Astrocyte of the spinal cord (primary cell): ENCODE measurements at regions not wholly inside any gene's neighbourhood (a gene's known extent, or its start where the extent isn't known, plus 50 kb on each side); places are given as distances from the start of the nearest gene placed in this dataset.

Source experiments
- DNase-seq: peaks from one replicate; pipeline ENCODE4 v3.0.0; 2011; ENCODE audit warnings: low read depth, low spot score
- H3K4me3 ChIP-seq: 2 replicates; pipeline ENCODE4 v1.5.1; 2011; ENCODE audit warnings: low read depth, mild to moderate bottlenecking, low read length, moderate library complexity
- CTCF ChIP-seq: IDR thresholded peaks from 2 replicates; pipeline ENCODE4 v1.5.1; 2012; ENCODE audit warnings: low read depth, mild to moderate bottlenecking, low read length, inconsistent platforms
- in situ Hi-C: cut with HindIII; loops from 2 replicates; pipeline ENCODE4 v1.10.0; 2017; ENCODE audit warnings: low sequenced_read_pairs

- no peak for DNase-seq
- TF ChIP-seq CTCF: no peak
- in situ Hi-C loops: no loop called here
- H3K4me3 ChIP-seq: no peak overlapping the region
Observed at GRCh38 chr14:104239185-104239775, 100.9 kb downstream of the KIF26A start.

GRCh38 chr14:104239861-104240301 lies 101.5 kb downstream of the KIF26A start:
- no peak for TF ChIP-seq CTCF
- DNase-seq: no peak
- in situ Hi-C loops: no loop called here
- no peak overlapping the region for H3K4me3 ChIP-seq

- TF ChIP-seq CTCF: no peak
- DNase-seq: no peak
- H3K4me3 ChIP-seq: no peak overlapping the region
- in situ Hi-C loops: no loop called here
Observed at GRCh38 chr14:104240434-104241157, 102.2 kb downstream of the KIF26A start.

DNA sequence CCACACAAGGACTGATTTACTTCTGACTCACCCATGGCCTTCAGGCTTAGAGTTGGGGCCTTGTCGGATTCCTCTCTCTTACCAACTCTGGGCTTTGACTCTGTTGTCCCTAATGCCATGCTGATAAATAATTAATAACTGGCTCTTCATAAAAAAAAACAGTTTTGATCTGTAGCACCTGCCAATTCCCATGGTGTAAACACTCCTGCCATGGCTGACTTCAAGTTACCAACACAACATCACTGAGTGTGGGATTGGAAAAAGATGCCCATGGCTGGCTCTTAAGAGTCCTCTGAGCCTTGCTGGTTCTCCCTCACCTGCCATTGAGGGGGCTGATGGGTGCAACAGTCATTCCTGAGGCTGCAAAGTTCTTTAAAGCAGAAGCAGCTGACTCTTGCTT lies 104.8 kb downstream of the KIF26A start:
- no peak for TF ChIP-seq CTCF
- in situ Hi-C loops: no loop called here
- no peak for DNase-seq
- no peak overlapping the region for H3K4me3 ChIP-seq

GRCh38 chr14:104244221-104245011 lies 106.0 kb downstream of the KIF26A start:
- in situ Hi-C loops: no loop called here
- H3K4me3 ChIP-seq: no peak overlapping the region
- TF ChIP-seq CTCF: no peak
- DNase-seq: no peak

DNA sequence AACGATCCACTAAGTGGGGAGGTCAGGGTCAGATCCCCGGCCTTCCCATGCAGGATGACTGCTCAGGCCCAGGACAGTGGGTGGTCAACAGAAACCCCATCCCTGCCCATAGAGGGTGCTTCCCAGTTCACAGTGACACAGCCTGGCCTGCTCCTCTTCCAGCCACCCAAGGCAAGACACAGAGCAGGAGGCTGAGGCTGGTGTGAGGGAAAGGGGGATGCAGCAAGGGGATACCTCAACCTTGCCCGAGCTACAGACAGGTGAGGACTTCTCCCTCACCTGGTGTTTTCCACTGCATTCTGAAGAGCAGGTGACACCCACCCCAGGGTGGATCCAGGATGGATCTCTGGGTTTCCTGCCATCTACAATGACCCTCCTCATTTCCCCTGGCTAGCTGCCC lies 106.7 kb downstream of the KIF26A start:
- no peak for TF ChIP-seq CTCF
- in situ Hi-C loops: no loop called here
- no peak for DNase-seq
- no peak overlapping the region for H3K4me3 ChIP-seq
